Prostate gland (tissue), 2 donors: ENCODE measurements at regions not wholly inside any gene's neighbourhood (a gene's known extent, or its start where the extent isn't known, plus 50 kb on each side); places are given as distances from the start of the nearest gene placed in this dataset.

Source experiments
- POLR2AphosphoS5 ChIP-seq: sonication (generic); formaldehyde crosslinking; IDR thresholded peaks from one replicate; pipeline ENCODE4 v1.6.1; 2017; ENCODE audit warnings: antibody characterized with exemption
- TF ChIP-seq, protein P1 (sequence below), 4 experiments: fragments of 200-600 bp in 2 of 4; fragments of 450-650 bp in 2 of 4; sonication (generic) in 2 of 4; IDR thresholded peaks; 1 replicate in 3 of 4; 2 replicates in 1 of 4; pipeline ENCODE4 v1.5.1; 2016 to 2019; ENCODE audit warnings: antibody characterized with exemption in 4 of 4, mild to moderate bottlenecking in 2 of 4, moderate library complexity in 2 of 4

DNA sequence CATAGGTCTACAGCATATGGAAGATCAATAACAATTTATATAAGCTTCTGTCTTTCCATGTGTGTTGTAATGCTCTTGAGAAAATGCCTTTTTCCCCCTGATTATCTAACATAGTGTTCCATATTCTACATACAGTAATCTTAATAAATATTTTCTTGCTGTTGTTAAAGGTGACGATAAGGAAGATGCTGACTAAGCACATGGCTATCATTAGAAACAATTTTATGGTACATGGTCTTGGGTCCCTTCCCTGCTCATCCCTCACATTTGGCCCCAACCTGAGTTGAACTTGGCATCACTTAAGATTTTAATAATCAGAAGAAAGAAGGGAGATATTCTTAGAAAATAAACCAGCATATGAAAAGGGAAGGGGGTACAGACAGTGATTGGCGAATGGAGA, 382.1 kb upstream of the CDH20 start:
- TF ChIP-seq, protein P1, sequence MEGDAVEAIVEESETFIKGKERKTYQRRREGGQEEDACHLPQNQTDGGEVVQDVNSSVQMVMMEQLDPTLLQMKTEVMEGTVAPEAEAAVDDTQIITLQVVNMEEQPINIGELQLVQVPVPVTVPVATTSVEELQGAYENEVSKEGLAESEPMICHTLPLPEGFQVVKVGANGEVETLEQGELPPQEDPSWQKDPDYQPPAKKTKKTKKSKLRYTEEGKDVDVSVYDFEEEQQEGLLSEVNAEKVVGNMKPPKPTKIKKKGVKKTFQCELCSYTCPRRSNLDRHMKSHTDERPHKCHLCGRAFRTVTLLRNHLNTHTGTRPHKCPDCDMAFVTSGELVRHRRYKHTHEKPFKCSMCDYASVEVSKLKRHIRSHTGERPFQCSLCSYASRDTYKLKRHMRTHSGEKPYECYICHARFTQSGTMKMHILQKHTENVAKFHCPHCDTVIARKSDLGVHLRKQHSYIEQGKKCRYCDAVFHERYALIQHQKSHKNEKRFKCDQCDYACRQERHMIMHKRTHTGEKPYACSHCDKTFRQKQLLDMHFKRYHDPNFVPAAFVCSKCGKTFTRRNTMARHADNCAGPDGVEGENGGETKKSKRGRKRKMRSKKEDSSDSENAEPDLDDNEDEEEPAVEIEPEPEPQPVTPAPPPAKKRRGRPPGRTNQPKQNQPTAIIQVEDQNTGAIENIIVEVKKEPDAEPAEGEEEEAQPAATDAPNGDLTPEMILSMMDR (IDR thresholded peaks at IDR 0.05): no peak
- TF ChIP-seq POLR2AphosphoS5: no peak
